GM12878 (cell line): ENCODE measurements at regions not wholly inside any gene's neighbourhood (a gene's known extent, or its start where the extent isn't known, plus 50 kb on each side); places are given as distances from the start of the nearest gene placed in this dataset.

Experiments used
- ATAC-seq: fragments of 200-7000 bp; cut with Tn5 transposase; 3 replicates; pipeline ENCODE4 v1.9.1; 2020; ENCODE audit warnings: mild to moderate bottlenecking, moderate library complexity
- BruUV-seq: library from RNA; stranded (reverse); fragments of 400-500 nt; replicated peaks from 2 replicates; lab custom pipeline; 2021; lab: Mats Ljungman, UMichigan
- CTCF ChIA-PET: fragments of 300-600 bp; sonication (Branson Sonifier 250); formaldehyde crosslinking; extraction: SDS; loops from one replicate; lab custom pipeline; 2021; ENCODE audit warnings: inconsistent platforms; lab: Yijun Ruan, JAX
- POLR2A ChIA-PET: fragments of 350-600 bp; formaldehyde crosslinking; extraction: SDS; loops from one replicate; lab custom pipeline; 2021; ENCODE audit warnings: inconsistent platforms; lab: Charles Lee
- RAD21 ChIA-PET: fragments of 300-600 bp; sonication (Branson Sonifier 250); formaldehyde crosslinking; loops from one replicate; lab custom pipeline; 2023; ENCODE audit warnings: antibody characterized with exemption; ENCODE audit not compliant: unreplicated experiment; lab: Charles Lee
- SMC1A ChIA-PET: fragments of 300-600 bp; sonication (Branson Sonifier 250); formaldehyde crosslinking; loops from one replicate; lab custom pipeline; 2023; ENCODE audit not compliant: unreplicated experiment, uncharacterized antibody; lab: Charles Lee
- DNase-seq: peaks from one replicate; pipeline ENCODE4 v3.0.0-alpha.2; 2011; ENCODE audit warnings: low read depth, low spot score
- FAIRE-seq: peaks from 3 replicates; lab custom pipeline; 2011; peaks lifted over from hg19 to GRCh38; lab: Jason Lieb, UNC
- H2AFZ ChIP-seq: 2 replicates; pipeline ENCODE4 v1.6.0; 2011; ENCODE audit warnings: low read depth, low read length, control low read depth; ENCODE audit not compliant: control insufficient read depth
- H3K27ac ChIP-seq: 2 replicates; pipeline ENCODE4 v1.5.1; 2011; ENCODE audit warnings: control low read depth; ENCODE audit not compliant: control insufficient read depth, insufficient read depth
- H3K27me3 ChIP-seq, 2 experiments: replicated peaks in 1 of 2; 2 replicates each; pipeline versions ENCODE4 v1.6.0 to v1.6.1; 2011; ENCODE audit warnings: low read length in 1 of 2; ENCODE audit not compliant: control insufficient read depth in 2 of 2, insufficient read depth in 2 of 2
- H3K36me3 ChIP-seq, 2 experiments: 2 replicates each; pipeline ENCODE4 v1.5.1; 2011; ENCODE audit warnings: low read length in 1 of 2; ENCODE audit not compliant: control insufficient read depth in 2 of 2, insufficient read depth in 2 of 2
- H3K4me1 ChIP-seq: 2 replicates; pipeline ENCODE4 v1.6.1; 2011; ENCODE audit warnings: mild to moderate bottlenecking, low read length, moderate library complexity, mixed read lengths; ENCODE audit not compliant: control insufficient read depth, insufficient read depth
- H3K4me2 ChIP-seq: 2 replicates; pipeline ENCODE4 v1.6.0; 2011; ENCODE audit warnings: control low read depth; ENCODE audit not compliant: control insufficient read depth, insufficient read depth
- H3K4me3 ChIP-seq: fragments of 200-600 bp; sonication (generic); 2 replicates; pipeline ENCODE4 v1.5.1; 2016
- H3K79me2 ChIP-seq: 2 replicates; pipeline ENCODE4 v1.6.0; 2011; ENCODE audit warnings: low read length; ENCODE audit not compliant: control insufficient read depth, insufficient read depth
- H3K9ac ChIP-seq: 2 replicates; pipeline ENCODE4 v1.8.0; 2011; ENCODE audit warnings: low read length, control low read depth, mixed read lengths; ENCODE audit not compliant: control insufficient read depth, insufficient read depth
- H3K9me3 ChIP-seq: replicated peaks from 3 replicates; pipeline ENCODE4 v1.5.1; 2011; ENCODE audit warnings: mild to moderate bottlenecking, low read length; ENCODE audit not compliant: control insufficient read depth, insufficient read depth
- H4K20me1 ChIP-seq: 2 replicates; pipeline ENCODE4 v1.6.0; 2011; ENCODE audit not compliant: control insufficient read depth, insufficient read depth
- ASH2L ChIP-seq: fragments of 300-600, 200-600 bp; sonication (generic); IDR thresholded peaks from 2 replicates; pipeline ENCODE4 v1.6.1; 2017; ENCODE audit warnings: low read depth, mild to moderate bottlenecking, borderline replicate concordance
- BRCA1 ChIP-seq: IDR thresholded peaks from 2 replicates; pipeline ENCODE4 v1.6.1; 2011; ENCODE audit warnings: low read depth, low read length, improper control_type of control experiment
- CBX5 ChIP-seq: sonication (generic); IDR thresholded peaks from 2 replicates; pipeline ENCODE4 v1.6.1; 2016; ENCODE audit warnings: low read depth, moderate library complexity, mild to moderate bottlenecking, inconsistent platforms
- EP300 ChIP-seq, 2 experiments: fragments of 150-350 bp in 1 of 2; IDR thresholded peaks; 2 replicates each; pipeline ENCODE4 v1.6.1; 2011 to 2012; ENCODE audit warnings: low read depth in 2 of 2, low read length in 2 of 2, borderline replicate concordance in 1 of 2, improper control_type of control experiment in 1 of 2, inconsistent platforms in 1 of 2; ENCODE audit not compliant: control insufficient read depth in 1 of 2
- FOXM1 ChIP-seq: IDR thresholded peaks from 2 replicates; pipeline ENCODE4 v1.6.1; 2012; ENCODE audit warnings: low read depth, mild to moderate bottlenecking, inconsistent platforms, low read length, moderate library complexity
- JUND ChIP-seq: IDR thresholded peaks from 2 replicates; pipeline ENCODE4 v1.6.1; 2012; ENCODE audit warnings: low read depth, mild to moderate bottlenecking, low read length, improper control_type of control experiment, moderate library complexity
- KDM1A ChIP-seq: fragments of 200-600 bp; sonication (generic); IDR thresholded peaks from 2 replicates; pipeline ENCODE4 v1.6.1; 2016; ENCODE audit warnings: borderline replicate concordance
- MEF2B ChIP-seq: fragments of 450-650 bp; IDR thresholded peaks from 2 replicates; pipeline ENCODE4 v1.6.1; 2018; ENCODE audit warnings: mild to moderate bottlenecking, moderate library complexity; ENCODE audit not compliant: partially characterized antibody, poor library complexity, severe bottlenecking
- MTA3 ChIP-seq: IDR thresholded peaks from 2 replicates; pipeline ENCODE4 v1.6.1; 2012; ENCODE audit warnings: low read length, inconsistent platforms, borderline replicate concordance
- NFIC ChIP-seq: IDR thresholded peaks from 2 replicates; pipeline ENCODE4 v1.6.1; 2012; ENCODE audit warnings: low read depth, mild to moderate bottlenecking, inconsistent platforms, low read length, moderate library complexity
- PAX8 ChIP-seq: fragments of 450-650 bp; IDR thresholded peaks from 2 replicates; pipeline ENCODE4 v1.6.1; 2017; ENCODE audit warnings: mild to moderate bottlenecking, moderate library complexity
- PRDM15 ChIP-seq: fragments of 450-650 bp; formaldehyde crosslinking; IDR thresholded peaks from 2 replicates; pipeline ENCODE4 v1.4.0; 2020; ENCODE audit warnings: mild to moderate bottlenecking, moderate library complexity
- RBBP5 ChIP-seq: fragments of 200-600 bp; sonication (generic); conservative IDR thresholded peaks from 2 replicates; pipeline ENCODE4 v1.6.1; 2016
- SIX5 ChIP-seq: IDR thresholded peaks from 2 replicates; pipeline ENCODE4 v1.6.1; 2011; ENCODE audit warnings: mild to moderate bottlenecking, low read depth, low read length, moderate library complexity; ENCODE audit not compliant: severe bottlenecking
- SREBF1 ChIP-seq: IDR thresholded peaks from 2 replicates; pipeline ENCODE4 v1.6.1; 2012; ENCODE audit warnings: mild to moderate bottlenecking, low read length
- ZBTB4 ChIP-seq: fragments of 450-650 bp; formaldehyde crosslinking; IDR thresholded peaks from 2 replicates; pipeline ENCODE4 v1.4.0; 2022; ENCODE audit warnings: mild to moderate bottlenecking, moderate library complexity
- ZNF274 ChIP-seq: IDR thresholded peaks from one replicate; pipeline ENCODE4 v1.8.0; 2011; ENCODE audit not compliant: insufficient read length, insufficient read depth
- ZSCAN29 ChIP-seq: fragments of 450-650 bp; IDR thresholded peaks from 2 replicates; pipeline ENCODE4 v1.6.1; 2017; ENCODE audit warnings: mild to moderate bottlenecking, moderate library complexity
- WGBS: methylation state at CpG from one replicate; pipeline ENCODE4 v1.1.6; 2016; ENCODE audit warnings: low lambda C conversion rate; ENCODE audit not compliant: insufficient replicate concordance, insufficient coverage; ENCODE audit errors: missing lambda C conversion rate; 5-methylcytosine and 5-hydroxymethylcytosine counted together
- in situ Hi-C: fragments of 300-500 bp; cut with MboI; formaldehyde crosslinking; loops from 9 replicates; pipeline ENCODE4 v1.14.3; 2018; ENCODE audit warnings: mixed read lengths
- intact Hi-C: fragments of 100-400 bp; cut with micrococcal nuclease; formaldehyde crosslinking; loops from one replicate; pipeline ENCODE4 v1.14.2; 2022; ENCODE audit not compliant: unreplicated experiment

DNA sequence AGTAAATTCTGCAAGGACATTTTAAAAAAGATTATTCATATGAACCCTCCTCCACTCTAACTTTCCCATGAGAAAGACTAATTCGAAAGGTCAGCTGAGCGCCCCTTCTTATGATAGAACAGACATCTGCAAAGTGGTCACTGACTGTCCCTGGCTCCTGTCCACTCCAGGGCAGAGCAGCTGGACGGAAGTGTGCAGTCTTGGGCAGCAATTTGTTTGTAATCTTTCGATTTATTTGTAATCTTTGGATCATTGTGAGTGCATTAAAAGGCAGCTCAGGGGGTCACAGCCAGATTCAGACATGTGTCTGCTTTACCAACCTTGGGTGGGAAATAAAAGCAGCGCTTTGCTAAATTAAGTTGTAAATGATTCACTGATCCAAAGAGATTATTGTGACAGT, 158.8 kb upstream of the ADARB2 start:
- ChIA-PET POLR2A (no interaction called here), RAD21 (no interaction called here), SMC1A (no interaction called here), CTCF (no interaction called here)
- Histone ChIP-seq H3K4me3 (no peak overlapping the region), H3K79me2 (no peaks in the 10 kb centered on the region), H2AFZ (no peak overlapping the region), H3K36me3 (no peaks in the 10 kb centered on the region), H3K4me2 (no peak overlapping the region), H4K20me1 (no peaks in the 10 kb centered on the region), H3K4me1 (no peaks in the 10 kb centered on the region), H3K9me3 (no peaks in the 10 kb centered on the region), H3K27ac (no peak overlapping the region), H3K27me3 (no peaks in the 10 kb centered on the region), H3K9ac (no peak overlapping the region)
- no peak for FAIRE-seq
- in situ Hi-C loops: no loop called here
- intact Hi-C loops: no loop called here
- BruUV-seq: no TSS peak
- WGBS: 27% methylated on average over 5 of the region's 5 CpGs
- TF ChIP-seq NFIC: no peak
- TF ChIP-seq BRCA1: no peak
- TF ChIP-seq ZSCAN29: no peak
- TF ChIP-seq MTA3: no peak
- TF ChIP-seq PAX8: no peak
- no peak for TF ChIP-seq SIX5
- no peak for TF ChIP-seq KDM1A
- TF ChIP-seq MEF2B: no peak
- no peak for TF ChIP-seq ZNF274
- no peak for TF ChIP-seq RBBP5
- TF ChIP-seq JUND: no peak
- no peak for TF ChIP-seq ASH2L
- no peak for TF ChIP-seq SREBF1
- TF ChIP-seq FOXM1: no peak
- TF ChIP-seq CBX5: no peak
- no peak for TF ChIP-seq PRDM15 (CRISPR knock-in tag)
- no peak for TF ChIP-seq ZBTB4 (CRISPR knock-in tag)
- TF ChIP-seq EP300 (IDR thresholded peaks at IDR 0.05; ENCODE audit: borderline replicate concordance in 1 of 2, control insufficient read depth in 1 of 2, low read depth in 2 of 2, low read length in 2 of 2): no peak
- DNase-seq: no peak
- ATAC-seq: no peak
